SK-N-SH (cell line): ENCODE measurements at regions not wholly inside any gene's neighbourhood (a gene's known extent, or its start where the extent isn't known, plus 50 kb on each side); places are given as distances from the start of the nearest gene placed in this dataset.

ENCODE experiments used
- CTCF ChIA-PET: fragments of 300-600, 350-600 bp; formaldehyde crosslinking; extraction: SDS; loops from one replicate; lab custom pipeline; 2021; lab: Yijun Ruan, JAX
- POLR2A ChIA-PET: fragments of 350-600 bp; sonication (Branson Sonifier 250); formaldehyde crosslinking; extraction: SDS; loops from one replicate; lab custom pipeline; 2020; ENCODE audit warnings: antibody characterized with exemption, inconsistent platforms; lab: Yijun Ruan, JAX
- DNase-seq: peaks from one replicate; pipeline ENCODE4 v3.0.0; 2012
- H2AFZ ChIP-seq: fragments of 200-600 bp; sonication (generic); 2 replicates; pipeline ENCODE4 v1.8.1; 2016; ENCODE audit warnings: antibody characterized with exemption, mild to moderate bottlenecking, low read depth
- H3F3A ChIP-seq: fragments of 200-600 bp; sonication (generic); replicated peaks from 2 replicates; pipeline ENCODE3; 2016; ENCODE audit warnings: antibody characterized with exemption, mild to moderate bottlenecking; ENCODE audit not compliant: insufficient read depth
- H3K27ac ChIP-seq, 2 experiments: fragments of 200-500 bp in 1 of 2; fragments of 200-600 bp in 1 of 2; sonication (Bioruptor generic) in 1 of 2; sonication (generic), shearing (Covaris generic) in 1 of 2; 2 replicates each; pipeline versions ENCODE4 v1.5.1 to v1.6.1; 2014 to 2016; ENCODE audit warnings: low read depth in 2 of 2, inconsistent platforms in 1 of 2, low read length in 1 of 2, mild to moderate bottlenecking in 1 of 2, mixed read lengths in 1 of 2
- H3K27me3 ChIP-seq: fragments of 200-600 bp; sonication (generic), shearing (Covaris generic); 2 replicates; pipeline ENCODE4 v1.6.1; 2016; ENCODE audit warnings: mixed run types; ENCODE audit not compliant: insufficient read depth
- H3K36me3 ChIP-seq, 2 experiments: fragments of 200-500 bp in 1 of 2; fragments of 200-600 bp in 1 of 2; sonication (Bioruptor generic) in 1 of 2; sonication (generic) in 1 of 2; replicated peaks in 1 of 2; 2 replicates each; pipeline versions ENCODE3 to v1.5.1; 2014 to 2016; ENCODE audit warnings: low read length in 1 of 2, mild to moderate bottlenecking in 1 of 2; ENCODE audit not compliant: insufficient read depth in 2 of 2, control insufficient read depth in 1 of 2
- H3K4me1 ChIP-seq, 2 experiments: fragments of 200-500 bp in 1 of 2; fragments of 200-600 bp in 1 of 2; sonication (Bioruptor generic) in 1 of 2; sonication (generic), shearing (Covaris generic) in 1 of 2; 2 replicates each; pipeline versions ENCODE4 v1.5.1 to v1.6.1; 2014 to 2016; ENCODE audit warnings: low read depth in 1 of 2, low read length in 1 of 2, mixed run types in 1 of 2; ENCODE audit not compliant: insufficient read depth in 2 of 2, control insufficient read depth in 1 of 2
- H3K4me2 ChIP-seq: fragments of 200-600 bp; sonication (generic), shearing (Covaris generic); 2 replicates; pipeline ENCODE4 v1.6.1; 2017; ENCODE audit warnings: mixed run types
- H3K4me3 ChIP-seq, 2 experiments: fragments of 200-500 bp in 1 of 2; fragments of 200-600 bp in 1 of 2; sonication (Bioruptor generic) in 1 of 2; sonication (generic), shearing (Covaris generic) in 1 of 2; 2 replicates each; pipeline versions ENCODE4 v1.5.1 to v1.8.1; 2014 to 2016; ENCODE audit warnings: low read depth in 2 of 2, inconsistent platforms in 1 of 2, low read length in 1 of 2, mild to moderate bottlenecking in 1 of 2, mixed read lengths in 1 of 2, moderate library complexity in 1 of 2
- H3K79me2 ChIP-seq: fragments of 200-600 bp; sonication (generic); 2 replicates; pipeline ENCODE4 v1.8.1; 2017; ENCODE audit warnings: mild to moderate bottlenecking; ENCODE audit not compliant: insufficient read depth
- H3K9ac ChIP-seq: fragments of 200-600 bp; sonication (generic); 2 replicates; pipeline ENCODE4 v1.6.1; 2017; ENCODE audit warnings: mixed run types
- H3K9me2 ChIP-seq: fragments of 200-600 bp; sonication (generic); 2 replicates; pipeline ENCODE4 v1.6.1; 2017; ENCODE audit warnings: mixed run types
- H3K9me3 ChIP-seq: fragments of 200-600 bp; sonication (generic); 2 replicates; pipeline ENCODE4 v1.6.1; 2017; ENCODE audit warnings: mixed run types, mild to moderate bottlenecking, moderate library complexity
- H4K20me1 ChIP-seq: fragments of 200-600 bp; sonication (generic); 2 replicates; pipeline ENCODE4 v1.6.1; 2017; ENCODE audit warnings: mild to moderate bottlenecking, mixed run types; ENCODE audit not compliant: insufficient read depth
- CHD2 ChIP-seq: fragments of 150-350 bp; IDR thresholded peaks from 2 replicates; pipeline ENCODE4 v1.6.1; 2018; ENCODE audit warnings: low read length; ENCODE audit not compliant: partially characterized antibody
- ELF1 ChIP-seq: IDR thresholded peaks from 2 replicates; pipeline ENCODE4 v1.4.0; 2012
- FOSL2 ChIP-seq: IDR thresholded peaks from 2 replicates; pipeline ENCODE4 v1.4.0; 2012; ENCODE audit warnings: low read depth, mild to moderate bottlenecking, moderate library complexity, borderline replicate concordance
- FOXJ3 ChIP-seq: sonication (generic); formaldehyde crosslinking; IDR thresholded peaks from 2 replicates; pipeline ENCODE4 v1.5.1; 2020; ENCODE audit warnings: mild to moderate bottlenecking, missing genetic modification reagents
- GABPA ChIP-seq: IDR thresholded peaks from 2 replicates; pipeline ENCODE4 v1.4.0; 2012; ENCODE audit warnings: low read depth, mild to moderate bottlenecking
- JUND ChIP-seq: IDR thresholded peaks from 2 replicates; pipeline ENCODE4 v1.4.0; 2012
- MXI1 ChIP-seq: IDR thresholded peaks from 2 replicates; pipeline ENCODE4 v1.6.1; 2012; ENCODE audit warnings: mild to moderate bottlenecking, low read depth, low read length, improper control_type of control experiment
- NFIC ChIP-seq: IDR thresholded peaks from 2 replicates; pipeline ENCODE4 v1.4.0; 2012; ENCODE audit warnings: borderline replicate concordance
- NRF1 ChIP-seq: IDR thresholded peaks from 2 replicates; pipeline ENCODE4 v1.6.1; 2012; ENCODE audit warnings: low read depth, mild to moderate bottlenecking, low read length
- PBX3 ChIP-seq: IDR thresholded peaks from 2 replicates; pipeline ENCODE4; 2012
- RCOR1 ChIP-seq: fragments of 150-350 bp; IDR thresholded peaks from 2 replicates; pipeline ENCODE4 v1.6.1; 2017; ENCODE audit warnings: antibody characterized with exemption, low read length
- RFX5 ChIP-seq: IDR thresholded peaks from 2 replicates; pipeline ENCODE4 v1.6.1; 2012; ENCODE audit warnings: mild to moderate bottlenecking, improper control_type of control experiment, low read length
- RXRA ChIP-seq: IDR thresholded peaks from 2 replicates; pipeline ENCODE4 v1.4.0; 2012; ENCODE audit warnings: low read depth, mild to moderate bottlenecking, borderline replicate concordance
- SMC3 ChIP-seq: IDR thresholded peaks from 2 replicates; pipeline ENCODE4 v1.6.1; 2012; ENCODE audit warnings: low read depth, low read length, improper control_type of control experiment
- TAF1 ChIP-seq: IDR thresholded peaks from 2 replicates; pipeline ENCODE4 v1.6.1; 2012; ENCODE audit warnings: low read depth, mild to moderate bottlenecking, low read length, moderate library complexity, borderline replicate concordance
- USF1 ChIP-seq: IDR thresholded peaks from 2 replicates; pipeline ENCODE4 v1.4.0; 2012; ENCODE audit warnings: low read depth, borderline replicate concordance
- USF2 ChIP-seq: fragments of 150-350 bp; IDR thresholded peaks from 2 replicates; pipeline ENCODE4 v1.6.1; 2017; ENCODE audit warnings: antibody characterized with exemption, low read length, low read depth, borderline replicate concordance
- YY1 ChIP-seq: IDR thresholded peaks from 2 replicates; pipeline ENCODE4 v1.4.0; 2012; ENCODE audit warnings: low read depth, mild to moderate bottlenecking
- ZBTB33 ChIP-seq: IDR thresholded peaks from 2 replicates; pipeline ENCODE4 v1.4.0; 2012; ENCODE audit warnings: low read depth, borderline replicate concordance
- WGBS: methylation state at CpG from one replicate; pipeline ENCODE4 v1.1.6; 2017; ENCODE audit warnings: low lambda C conversion rate; 5-methylcytosine and 5-hydroxymethylcytosine counted together

- POLR2A ChIA-PET = no interaction called here
- CTCF ChIA-PET = no interaction called here
- WGBS = 21% methylated on average over 1 of the region's 1 CpG
Measured at GRCh38 chrX:76918033-76918432, 490.5 kb downstream of the MAGEE1 start.

GRCh38 chrX:76919761-76920160 is 492.3 kb downstream of the MAGEE1 start:
- TF ChIP-seq JUND (no peak), PBX3 (no peak), YY1 (no peak), ELF1 (no peak), RCOR1 (no peak), NFIC (no peak)
- Histone ChIP-seq H3K9me3 (no peaks in the 10 kb centered on the region), H3F3A (no peaks in the 10 kb centered on the region), H2AFZ (no peak overlapping the region), H4K20me1 (no peaks in the 10 kb centered on the region), H3K4me1 (no peaks in the 10 kb centered on the region), H3K36me3 (no peaks in the 10 kb centered on the region), H3K4me3 (no peak overlapping the region), H3K27me3 (no peaks in the 10 kb centered on the region), H3K27ac (no peak overlapping the region), H3K9me2 (no peaks in the 10 kb centered on the region), H3K4me2 (no peak overlapping the region), H3K9ac (no peak overlapping the region), H3K79me2 (no peaks in the 10 kb centered on the region)
- WGBS = 0% methylated on average over 2 of the region's 2 CpGs
- no peak for DNase-seq
- ChIA-PET CTCF (no interaction called here), POLR2A (no interaction called here)

More at GRCh38 chrX:76918033-76918432, 490.5 kb downstream of the MAGEE1 start:
- Histone ChIP-seq H3K4me3 (no peak overlapping the region), H4K20me1 (no peaks in the 10 kb centered on the region), H3F3A (no peaks in the 10 kb centered on the region), H3K9me2 (no peaks in the 10 kb centered on the region), H3K27me3 (no peaks in the 10 kb centered on the region), H3K79me2 (no peaks in the 10 kb centered on the region), H3K9me3 (no peaks in the 10 kb centered on the region), H3K36me3 (no peaks in the 10 kb centered on the region), H3K4me1 (no peaks in the 10 kb centered on the region), H3K4me2 (no peak overlapping the region), H3K27ac (no peak overlapping the region), H3K9ac (no peak overlapping the region), H2AFZ (no peak overlapping the region)
- no peak for DNase-seq
- TF ChIP-seq CHD2 = no peak
- no peak for TF ChIP-seq MXI1
- no peak for TF ChIP-seq SMC3
- TF ChIP-seq TAF1 = no peak
- TF ChIP-seq FOSL2 = no peak
- TF ChIP-seq USF2 = no peak
- no peak for TF ChIP-seq ELF1

- TF ChIP-seq NRF1 (no peak), RXRA (no peak), JUND (no peak), TAF1 (no peak), USF1 (no peak), RFX5 (no peak), RCOR1 (no peak), FOXJ3 (CRISPR knock-in tag) (no peak), ZBTB33 (no peak), GABPA (no peak)
- Histone ChIP-seq H3K4me2 (no peak overlapping the region), H3K36me3 (no peaks in the 10 kb centered on the region), H3K9ac (no peak overlapping the region), H3K9me2 (no peaks in the 10 kb centered on the region), H2AFZ (no peak overlapping the region), H4K20me1 (no peaks in the 10 kb centered on the region), H3K4me3 (no peak overlapping the region), H3F3A (no peaks in the 10 kb centered on the region), H3K27me3 (no peaks in the 10 kb centered on the region), H3K79me2 (no peaks in the 10 kb centered on the region), H3K4me1 (no peaks in the 10 kb centered on the region), H3K9me3 (no peaks in the 10 kb centered on the region), H3K27ac (no peak overlapping the region)
- 0% methylated on average over 1 of the region's 1 CpG for WGBS
- no peak for DNase-seq
- POLR2A ChIA-PET = no interaction called here
- CTCF ChIA-PET = no interaction called here
Measured at GRCh38 chrX:76920607-76921006, 493.1 kb downstream of the MAGEE1 start.
